Kidney (tissue), 13 donors: ENCODE measurements at regions not wholly inside any gene's neighbourhood (a gene's known extent, or its start where the extent isn't known, plus 50 kb on each side); places are given as distances from the start of the nearest gene placed in this dataset.

Experiments used
- DNase-seq, 5 donors: peaks; one replicate each; pipeline ENCODE4 v3.0.0-alpha.2; 2013 to 2020
- FAIRE-seq: peaks from 2 replicates; lab custom pipeline; 2012; peaks lifted over from hg19 to GRCh38; lab: Jason Lieb, UNC
- H3K27ac ChIP-seq, 2 donors: one replicate each; pipeline ENCODE4 v1.7.0; 2013; ENCODE audit warnings: low read depth in 2 of 2, low read length in 2 of 2, inconsistent platforms in 1 of 2
- H3K27me3 ChIP-seq: one replicate; pipeline ENCODE4 v1.7.1; 2013; ENCODE audit warnings: low read length, inconsistent platforms; ENCODE audit not compliant: control insufficient read depth, insufficient read depth
- H3K36me3 ChIP-seq, 3 donors: one replicate each; pipeline versions ENCODE4 v1.7.0 to v1.7.1; 2013; ENCODE audit warnings: low read length in 3 of 3, control low read depth in 1 of 3, inconsistent platforms in 1 of 3; ENCODE audit not compliant: insufficient read depth in 3 of 3, control insufficient read depth in 2 of 3
- H3K4me1 ChIP-seq, 3 donors: one replicate each; pipeline versions ENCODE4 v1.7.0 to v1.7.1; 2013; ENCODE audit warnings: low read length in 3 of 3, inconsistent platforms in 1 of 3, low read depth in 1 of 3; ENCODE audit not compliant: control insufficient read depth in 2 of 3, insufficient read depth in 2 of 3
- H3K4me3 ChIP-seq, 3 donors: one replicate each; pipeline versions ENCODE4 v1.7.0 to v1.8.1; 2013; ENCODE audit warnings: low read length in 3 of 3, control low read depth in 1 of 3, inconsistent platforms in 1 of 3
- H3K9ac ChIP-seq, 3 donors: one replicate each; pipeline versions ENCODE4 v1.7.0 to v1.7.1; 2013; ENCODE audit warnings: low read length in 3 of 3, control low read depth in 1 of 3, inconsistent platforms in 1 of 3
- H3K9me3 ChIP-seq, 3 donors: one replicate each; pipeline versions ENCODE4 v1.7.0 to v1.7.1; 2013; ENCODE audit warnings: low read length in 3 of 3, control low read depth in 1 of 3, inconsistent platforms in 1 of 3; ENCODE audit not compliant: control insufficient read depth in 2 of 3, insufficient read depth in 1 of 3
- intact Hi-C: fragments of 100-400 bp; cut with DNase I; formaldehyde crosslinking; loops from one replicate; pipeline ENCODE4 v1.11.1; 2022
- TF ChIP-seq, protein P1 (sequence below): IDR thresholded peaks from 3 replicates; pipeline ENCODE4 v1.5.1; 2012; ENCODE audit warnings: mild to moderate bottlenecking, moderate library complexity, borderline replicate concordance; ENCODE audit not compliant: insufficient read depth; ENCODE audit errors: extremely low read depth
- donor health status: control.
- donor health status: control.
- donor health status: control.
- donor health status: control.
- donor health status: control.
- donor health status: DM: yes; HTN: yes; CAD: no.
- donor health status: Normal renal cell carcinoma (clear cell type).

DNA sequence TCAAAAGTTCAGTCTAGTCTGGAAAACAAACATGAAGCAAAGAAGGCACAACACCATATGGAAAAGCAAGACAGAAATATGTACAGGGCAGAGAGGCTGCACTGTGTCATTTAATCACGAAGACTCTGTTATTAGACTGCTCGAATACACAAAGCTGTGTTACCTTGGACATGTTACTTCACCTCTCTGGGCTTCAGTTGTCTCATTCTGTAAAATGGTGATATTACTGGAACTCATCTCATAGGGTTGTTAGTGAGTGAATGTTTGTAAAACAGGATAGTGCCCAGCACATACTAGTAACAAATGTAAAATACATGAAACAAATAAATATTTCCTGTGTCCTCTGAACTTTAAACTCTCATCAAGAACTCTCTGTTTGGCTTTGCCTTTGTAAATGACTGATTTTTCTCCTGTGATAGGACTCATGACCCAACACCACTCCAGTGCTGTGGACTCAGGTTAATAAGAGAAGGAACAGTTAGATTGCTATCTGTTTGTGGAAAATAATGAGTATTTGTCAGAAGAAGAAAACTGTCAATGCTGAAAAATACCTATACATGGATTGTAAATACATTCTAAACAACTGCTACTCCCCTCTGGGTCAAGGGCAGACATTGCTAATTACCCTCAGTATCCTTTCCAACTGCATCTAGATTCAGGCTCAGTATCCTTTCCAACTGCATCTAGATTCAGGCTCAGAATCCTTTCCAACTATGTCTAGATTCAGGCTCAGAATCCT is 62.3 kb downstream of the ZIC5 start:
- intact Hi-C loops, result no loop called here
- H3K9ac ChIP-seq, result no peak overlapping the region
- DNase-seq, result no peak
- no peak for FAIRE-seq
- no peaks in the 10 kb centered on the region for H3K36me3 ChIP-seq
- TF ChIP-seq, protein P1, sequence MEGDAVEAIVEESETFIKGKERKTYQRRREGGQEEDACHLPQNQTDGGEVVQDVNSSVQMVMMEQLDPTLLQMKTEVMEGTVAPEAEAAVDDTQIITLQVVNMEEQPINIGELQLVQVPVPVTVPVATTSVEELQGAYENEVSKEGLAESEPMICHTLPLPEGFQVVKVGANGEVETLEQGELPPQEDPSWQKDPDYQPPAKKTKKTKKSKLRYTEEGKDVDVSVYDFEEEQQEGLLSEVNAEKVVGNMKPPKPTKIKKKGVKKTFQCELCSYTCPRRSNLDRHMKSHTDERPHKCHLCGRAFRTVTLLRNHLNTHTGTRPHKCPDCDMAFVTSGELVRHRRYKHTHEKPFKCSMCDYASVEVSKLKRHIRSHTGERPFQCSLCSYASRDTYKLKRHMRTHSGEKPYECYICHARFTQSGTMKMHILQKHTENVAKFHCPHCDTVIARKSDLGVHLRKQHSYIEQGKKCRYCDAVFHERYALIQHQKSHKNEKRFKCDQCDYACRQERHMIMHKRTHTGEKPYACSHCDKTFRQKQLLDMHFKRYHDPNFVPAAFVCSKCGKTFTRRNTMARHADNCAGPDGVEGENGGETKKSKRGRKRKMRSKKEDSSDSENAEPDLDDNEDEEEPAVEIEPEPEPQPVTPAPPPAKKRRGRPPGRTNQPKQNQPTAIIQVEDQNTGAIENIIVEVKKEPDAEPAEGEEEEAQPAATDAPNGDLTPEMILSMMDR, result no peak
- H3K27me3 ChIP-seq, result no peaks in the 10 kb centered on the region
- no peaks in the 10 kb centered on the region for H3K9me3 ChIP-seq
- no peaks in the 10 kb centered on the region for H3K4me1 ChIP-seq
- no peak overlapping the region for H3K27ac ChIP-seq
- no peak overlapping the region for H3K4me3 ChIP-seq

DNA sequence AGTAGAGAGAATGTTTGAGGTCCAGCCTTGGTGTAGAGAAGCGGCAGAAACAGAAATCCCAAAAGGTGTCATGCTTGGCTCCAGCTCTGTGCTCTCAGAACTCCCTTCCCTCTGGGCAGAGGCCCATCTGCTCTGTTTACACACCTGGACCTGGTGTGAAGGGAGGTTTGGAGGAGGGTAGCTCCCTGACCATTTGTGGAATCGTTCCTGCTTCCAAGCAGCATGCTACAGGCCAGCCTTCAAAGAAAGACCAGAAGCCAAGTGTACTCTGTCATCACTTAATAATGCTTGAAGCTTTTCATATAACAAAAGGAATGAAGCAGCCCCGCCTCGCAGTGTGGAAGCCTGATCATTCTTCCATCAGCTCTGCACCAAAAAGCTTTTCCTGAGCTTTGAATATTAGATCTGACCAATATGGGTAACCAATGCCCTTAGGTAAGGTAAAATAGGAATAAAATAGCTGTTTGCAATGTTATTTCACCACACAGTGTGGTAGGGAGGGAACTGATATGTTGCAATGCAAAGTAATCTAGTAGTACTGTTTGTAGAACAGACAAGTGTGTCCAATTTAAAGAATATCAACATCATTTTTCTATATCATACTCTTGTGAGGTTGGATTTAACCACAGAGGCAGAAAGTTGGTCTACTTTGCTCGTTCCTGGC is 63.3 kb downstream of the ZIC5 start:
- Histone ChIP-seq H3K4me1 (no peaks in the 10 kb centered on the region), H3K4me3 (no peak overlapping the region), H3K9ac (no peak overlapping the region), H3K9me3 (no peaks in the 10 kb centered on the region), H3K27me3 (no peaks in the 10 kb centered on the region), H3K36me3 (no peaks in the 10 kb centered on the region), H3K27ac (no peak overlapping the region)
- intact Hi-C loops, result no loop called here
- no peak for DNase-seq
- FAIRE-seq, result no peak
- TF ChIP-seq, protein P1, result no peak

DNA sequence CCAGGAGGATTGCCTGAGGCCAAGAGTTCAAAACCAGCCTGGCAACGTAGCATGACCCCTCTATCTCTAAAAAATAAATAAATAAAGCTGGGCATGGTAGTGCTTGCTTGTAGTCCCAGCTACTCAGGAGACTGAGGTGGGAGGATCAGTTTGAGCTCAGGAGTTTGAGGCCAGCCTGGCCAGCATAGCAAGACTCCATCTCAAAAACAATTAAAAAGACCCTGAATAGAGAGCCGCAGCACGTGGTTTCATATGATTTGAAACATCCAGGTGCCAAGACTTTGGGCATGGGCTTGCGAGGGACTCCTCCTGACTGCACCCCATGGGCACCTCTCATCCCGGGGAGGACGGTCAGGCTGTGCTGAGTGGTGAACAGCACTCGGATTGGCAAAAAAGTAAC is 63.9 kb downstream of the ZIC5 start:
- H3K4me3 ChIP-seq, result no peak overlapping the region
- intact Hi-C loops, result no loop called here
- H3K4me1 ChIP-seq, result no peaks in the 10 kb centered on the region
- no peaks in the 10 kb centered on the region for H3K36me3 ChIP-seq
- H3K9me3 ChIP-seq, result no peaks in the 10 kb centered on the region
- no peak overlapping the region for H3K9ac ChIP-seq
- FAIRE-seq (no peak), DNase-seq (no peak)
- H3K27ac ChIP-seq, result no peak overlapping the region
- H3K27me3 ChIP-seq, result no peaks in the 10 kb centered on the region
- TF ChIP-seq, protein P1, result no peak
